Fibroblast of lung (primary cell): ENCODE measurements at regions not wholly inside any gene's neighbourhood (a gene's known extent, or its start where the extent isn't known, plus 50 kb on each side); places are given as distances from the start of the nearest gene placed in this dataset.

Experiments used
- EZH2 ChIP-seq: IDR thresholded peaks from 2 replicates; pipeline ENCODE4 v1.5.1; 2012; ENCODE audit warnings: low read length, control low read depth, mild to moderate bottlenecking; ENCODE audit errors: missing control alignments
- TF ChIP-seq, protein P1 (sequence below), 2 donors: IDR thresholded peaks in 1 of 2; conservative IDR thresholded peaks in 1 of 2; 1 replicate in 1 of 2; 2 replicates in 1 of 2; pipeline ENCODE4 v1.5.1; 2011 to 2012; ENCODE audit warnings: low read length in 2 of 2, control low read depth in 1 of 2, inconsistent platforms in 1 of 2, low read depth in 1 of 2, mild to moderate bottlenecking in 1 of 2

- TF ChIP-seq, protein P1, sequence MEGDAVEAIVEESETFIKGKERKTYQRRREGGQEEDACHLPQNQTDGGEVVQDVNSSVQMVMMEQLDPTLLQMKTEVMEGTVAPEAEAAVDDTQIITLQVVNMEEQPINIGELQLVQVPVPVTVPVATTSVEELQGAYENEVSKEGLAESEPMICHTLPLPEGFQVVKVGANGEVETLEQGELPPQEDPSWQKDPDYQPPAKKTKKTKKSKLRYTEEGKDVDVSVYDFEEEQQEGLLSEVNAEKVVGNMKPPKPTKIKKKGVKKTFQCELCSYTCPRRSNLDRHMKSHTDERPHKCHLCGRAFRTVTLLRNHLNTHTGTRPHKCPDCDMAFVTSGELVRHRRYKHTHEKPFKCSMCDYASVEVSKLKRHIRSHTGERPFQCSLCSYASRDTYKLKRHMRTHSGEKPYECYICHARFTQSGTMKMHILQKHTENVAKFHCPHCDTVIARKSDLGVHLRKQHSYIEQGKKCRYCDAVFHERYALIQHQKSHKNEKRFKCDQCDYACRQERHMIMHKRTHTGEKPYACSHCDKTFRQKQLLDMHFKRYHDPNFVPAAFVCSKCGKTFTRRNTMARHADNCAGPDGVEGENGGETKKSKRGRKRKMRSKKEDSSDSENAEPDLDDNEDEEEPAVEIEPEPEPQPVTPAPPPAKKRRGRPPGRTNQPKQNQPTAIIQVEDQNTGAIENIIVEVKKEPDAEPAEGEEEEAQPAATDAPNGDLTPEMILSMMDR (conservative IDR thresholded peaks at IDR 0.05 in 1 of 2, IDR thresholded peaks at IDR 0.05 in 1 of 2; ENCODE audit: low read depth in 1 of 2, low read length in 2 of 2): no peak
- TF ChIP-seq EZH2: no peak
These were observed 150.1 kb downstream of the IRF8 start for GRCh38 chr16:86048882-86049585.
